H1 (cell line): ENCODE measurements at regions not wholly inside any gene's neighbourhood (a gene's known extent, or its start where the extent isn't known, plus 50 kb on each side); places are given as distances from the start of the nearest gene placed in this dataset.

Experiments
- CTCF ChIA-PET: fragments of 300-600 bp; sonication (Branson Sonifier 250); formaldehyde crosslinking; loops from one replicate; lab custom pipeline; 2021; ENCODE audit not compliant: partially characterized antibody; lab: Charles Lee
- POLR2A ChIA-PET: fragments of 300-600 bp; sonication (Branson Sonifier 250); formaldehyde crosslinking; loops from one replicate; lab custom pipeline; 2021; ENCODE audit warnings: inconsistent platforms; ENCODE audit not compliant: partially characterized antibody; lab: Charles Lee
- DNase-seq, 2 experiments: peaks; one replicate each; pipeline versions ENCODE4 v3.0.0 to v3.0.0-alpha.2; 2010 to 2022; ENCODE audit warnings: low spot score in 2 of 2, low read depth in 1 of 2, mixed read lengths in 1 of 2
- FAIRE-seq: peaks from 2 replicates; lab custom pipeline; 2011; peaks lifted over from hg19 to GRCh38; lab: Jason Lieb, UNC
- H2AFZ ChIP-seq: 2 replicates; pipeline ENCODE4 v1.8.1; 2012; ENCODE audit warnings: low read length, inconsistent platforms
- H2AK5ac ChIP-seq: 2 replicates; pipeline ENCODE4 v1.6.1; 2013; ENCODE audit warnings: low read depth, low read length
- H2BK120ac ChIP-seq: replicated peaks from 2 replicates; pipeline ENCODE3; 2013; ENCODE audit warnings: low read depth, low read length, inconsistent platforms
- H2BK12ac ChIP-seq: 2 replicates; pipeline ENCODE4 v1.6.1; 2013; ENCODE audit warnings: low read depth, low read length
- H2BK15ac ChIP-seq: 2 replicates; pipeline ENCODE4 v1.6.1; 2013; ENCODE audit warnings: low read length
- H2BK20ac ChIP-seq: 2 replicates; pipeline ENCODE4 v1.6.1; 2013; ENCODE audit warnings: low read length
- H2BK5ac ChIP-seq: 2 replicates; pipeline ENCODE4 v1.6.1; 2013; ENCODE audit warnings: low read depth, low read length
- H3K14ac ChIP-seq: 2 replicates; pipeline ENCODE4 v1.6.1; 2013; ENCODE audit warnings: inconsistent platforms; ENCODE audit not compliant: insufficient read length
- H3K18ac ChIP-seq: 2 replicates; pipeline ENCODE4 v1.6.1; 2013; ENCODE audit warnings: low read length; ENCODE audit errors: extremely low read depth
- H3K23ac ChIP-seq: 2 replicates; pipeline ENCODE4 v1.6.1; 2013; ENCODE audit warnings: inconsistent platforms; ENCODE audit not compliant: insufficient read length
- H3K23me2 ChIP-seq: 2 replicates; pipeline ENCODE4 v1.6.1; 2013; ENCODE audit warnings: low read depth, low read length
- H3K27ac ChIP-seq: 2 replicates; pipeline ENCODE4 v1.6.1; 2011; ENCODE audit warnings: low read depth, low read length, inconsistent platforms
- H3K27me3 ChIP-seq, 4 experiments: replicated peaks in 1 of 4; 1 replicate in 1 of 4; 2 replicates in 3 of 4; pipeline versions ENCODE4 v1.6.1 to v1.8.1; 2011 to 2013; ENCODE audit warnings: low read length in 3 of 4, mild to moderate bottlenecking in 3 of 4, inconsistent platforms in 2 of 4, mixed read lengths in 2 of 4, moderate library complexity in 1 of 4; ENCODE audit not compliant: control insufficient read depth in 3 of 4, insufficient read depth in 3 of 4; ENCODE audit errors: extremely low read depth in 1 of 4
- H3K36me3 ChIP-seq, 4 experiments: 2 replicates each; pipeline versions ENCODE4 v1.6.1 to v1.8.1; 2011 to 2013; ENCODE audit warnings: mild to moderate bottlenecking in 4 of 4, low read length in 3 of 4, moderate library complexity in 2 of 4, control low read depth in 1 of 4, inconsistent platforms in 1 of 4; ENCODE audit not compliant: insufficient read depth in 4 of 4, control insufficient read depth in 2 of 4
- H3K4ac ChIP-seq: replicated peaks from 2 replicates; pipeline ENCODE3; 2013; ENCODE audit warnings: low read length, low read depth, mixed read lengths, inconsistent platforms; ENCODE audit not compliant: insufficient read length
- H3K4me1 ChIP-seq, 4 experiments: replicated peaks in 1 of 4; 1 replicate in 1 of 4; 2 replicates in 3 of 4; pipeline versions ENCODE4 v1.6.1 to v1.8.1; 2011 to 2013; ENCODE audit warnings: low read length in 3 of 4, inconsistent platforms in 2 of 4, mixed read lengths in 1 of 4; ENCODE audit not compliant: insufficient read depth in 4 of 4, control insufficient read depth in 3 of 4
- H3K4me2 ChIP-seq, 2 experiments: 2 replicates each; pipeline versions ENCODE4 v1.6.1 to v1.8.1; 2011 to 2013; ENCODE audit warnings: low read depth in 2 of 2, low read length in 2 of 2, control low read depth in 1 of 2, inconsistent platforms in 1 of 2, mild to moderate bottlenecking in 1 of 2; ENCODE audit not compliant: insufficient read depth in 1 of 2
- H3K4me3 ChIP-seq, 4 experiments: fragments of 200-600, 300-600 bp in 1 of 4; sonication (generic), shearing (Covaris generic), sonication (Bioruptor Twin) in 1 of 4; 2 replicates each; pipeline versions ENCODE4 v1.5.1 to v1.8.1; 2011 to 2016; ENCODE audit warnings: low read length in 4 of 4, low read depth in 3 of 4, control low read depth in 2 of 4, inconsistent platforms in 2 of 4, mild to moderate bottlenecking in 2 of 4, mixed read lengths in 1 of 4, moderate library complexity in 1 of 4; ENCODE audit not compliant: insufficient read depth in 2 of 4; ENCODE audit errors: extremely low read depth in 1 of 4
- H3K56ac ChIP-seq: replicated peaks from 2 replicates; pipeline ENCODE3; 2013; ENCODE audit warnings: low read depth, mild to moderate bottlenecking, mixed read lengths, low read length, inconsistent platforms; ENCODE audit not compliant: insufficient read length
- H3K79me1 ChIP-seq: 2 replicates; pipeline ENCODE4 v1.6.1; 2013; ENCODE audit warnings: low read depth, low read length, control low read depth
- H3K79me2 ChIP-seq, 2 experiments: 2 replicates each; pipeline versions ENCODE4 v1.6.1 to v1.8.1; 2012 to 2013; ENCODE audit warnings: low read length in 2 of 2, mild to moderate bottlenecking in 2 of 2, inconsistent platforms in 1 of 2; ENCODE audit not compliant: insufficient read depth in 2 of 2, control insufficient read depth in 1 of 2
- H3K9ac ChIP-seq, 4 experiments: replicated peaks in 1 of 4; 1 replicate in 1 of 4; 2 replicates in 3 of 4; pipeline versions ENCODE4 v1.6.1 to v1.8.1; 2011 to 2013; ENCODE audit warnings: low read depth in 3 of 4, low read length in 3 of 4, control low read depth in 2 of 4, mild to moderate bottlenecking in 2 of 4, moderate library complexity in 2 of 4, inconsistent platforms in 1 of 4; ENCODE audit errors: extremely low read depth in 1 of 4
- H3K9me3 ChIP-seq, 2 experiments: 2 replicates each; pipeline versions ENCODE4 v1.6.1 to v1.8.1; 2012 to 2013; ENCODE audit warnings: mild to moderate bottlenecking in 2 of 2, moderate library complexity in 2 of 2, control low read depth in 1 of 2, inconsistent platforms in 1 of 2, low read depth in 1 of 2, low read length in 1 of 2, mixed read lengths in 1 of 2; ENCODE audit not compliant: insufficient read depth in 2 of 2
- H4K20me1 ChIP-seq, 2 experiments: replicated peaks in 1 of 2; 2 replicates each; pipeline versions ENCODE3 to v1.8.1; 2011 to 2013; ENCODE audit warnings: inconsistent platforms in 2 of 2, low read length in 2 of 2, mild to moderate bottlenecking in 1 of 2; ENCODE audit not compliant: insufficient read depth in 2 of 2, control insufficient read depth in 1 of 2
- H4K5ac ChIP-seq: 2 replicates; pipeline ENCODE4 v1.6.1; 2013; ENCODE audit warnings: low read length, low read depth, mixed read lengths, inconsistent platforms; ENCODE audit not compliant: insufficient read length
- H4K8ac ChIP-seq: 2 replicates; pipeline ENCODE4 v1.8.0; 2013; ENCODE audit warnings: mild to moderate bottlenecking, moderate library complexity, low read length, inconsistent platforms; ENCODE audit not compliant: insufficient read depth; ENCODE audit errors: extremely low read depth
- H4K91ac ChIP-seq: replicated peaks from 2 replicates; pipeline ENCODE3; 2013; ENCODE audit warnings: low read length, mixed read lengths, inconsistent platforms; ENCODE audit not compliant: insufficient read length
- ATF3 ChIP-seq: IDR thresholded peaks from 2 replicates; pipeline ENCODE4 v1.6.1; 2011; ENCODE audit warnings: low read depth, mild to moderate bottlenecking, low read length; ENCODE audit not compliant: insufficient read depth
- EZH2 ChIP-seq: fragments of 200-600 bp; sonication (generic); IDR thresholded peaks from 2 replicates; pipeline ENCODE4 v1.7.1; 2012; ENCODE audit warnings: low read depth, mild to moderate bottlenecking, moderate library complexity, low read length, inconsistent platforms; ENCODE audit not compliant: severe bottlenecking
- HDAC2 ChIP-seq, 2 experiments: fragments of 300-600 bp in 1 of 2; sonication (generic) in 1 of 2; IDR thresholded peaks; 2 replicates each; pipeline ENCODE4 v1.6.1; 2011 to 2012; ENCODE audit warnings: low read depth in 2 of 2, low read length in 2 of 2, mild to moderate bottlenecking in 2 of 2, moderate library complexity in 2 of 2, borderline replicate concordance in 1 of 2, inconsistent platforms in 1 of 2
- JUND ChIP-seq: IDR thresholded peaks from 2 replicates; pipeline ENCODE4 v1.6.1; 2011; ENCODE audit warnings: mild to moderate bottlenecking, improper control_type of control experiment, low read length
- KDM5A ChIP-seq: fragments of 200-600 bp; IDR thresholded peaks from 2 replicates; pipeline ENCODE4 v1.7.1; 2012; ENCODE audit warnings: mild to moderate bottlenecking, low read length, inconsistent platforms, mixed read lengths
- NRF1 ChIP-seq: IDR thresholded peaks from 2 replicates; pipeline ENCODE4 v1.6.1; 2011; ENCODE audit warnings: mild to moderate bottlenecking, low read depth, low read length, improper control_type of control experiment
- POLR2A ChIP-seq, 2 experiments: IDR thresholded peaks; 1 replicate in 1 of 2; 2 replicates in 1 of 2; pipeline ENCODE4 v1.6.1; 2011; ENCODE audit warnings: low read depth in 2 of 2, low read length in 2 of 2, mild to moderate bottlenecking in 2 of 2; ENCODE audit errors: control extremely low read depth in 1 of 2
- RBBP5 ChIP-seq: IDR thresholded peaks from 2 replicates; pipeline ENCODE4 v1.7.1; 2012; ENCODE audit warnings: low read depth, mild to moderate bottlenecking, inconsistent platforms, low read length, moderate library complexity, borderline replicate concordance
- RXRA ChIP-seq: IDR thresholded peaks from 2 replicates; pipeline ENCODE4 v1.6.1; 2011; ENCODE audit warnings: low read depth, mild to moderate bottlenecking, low read length, moderate library complexity; ENCODE audit not compliant: insufficient read depth
- SP1 ChIP-seq: IDR thresholded peaks from 2 replicates; pipeline ENCODE4 v1.6.1; 2011; ENCODE audit warnings: low read depth, low read length
- SP2 ChIP-seq: IDR thresholded peaks from 2 replicates; pipeline ENCODE4 v1.6.1; 2012; ENCODE audit warnings: mild to moderate bottlenecking, low read length, inconsistent platforms
- TAF1 ChIP-seq: IDR thresholded peaks from 2 replicates; pipeline ENCODE4 v1.6.1; 2011; ENCODE audit warnings: mild to moderate bottlenecking, low read depth, low read length
- TAF7 ChIP-seq: optimal IDR thresholded peaks from 2 replicates; pipeline ENCODE3; 2011; ENCODE audit warnings: low read depth, mild to moderate bottlenecking, inconsistent platforms, low read length, moderate library complexity, borderline replicate concordance
- WGBS, 2 experiments: shearing (Covaris generic) in 1 of 2; methylation state at CpG; one replicate each; pipeline versions ENCODE4 v1.1.6 to v1.1.7; 2013 to 2015; ENCODE audit warnings: low lambda C conversion rate in 2 of 2, mixed read lengths in 2 of 2, inconsistent platforms in 1 of 2, low coverage in 1 of 2, missing lambda C conversion rate in 1 of 2; ENCODE audit not compliant: insufficient replicate concordance in 2 of 2, insufficient coverage in 1 of 2, insufficient read length in 1 of 2; ENCODE audit errors: extremely low coverage in 1 of 2, missing lambda C conversion rate in 1 of 2; 5-methylcytosine and 5-hydroxymethylcytosine counted together

DNA sequence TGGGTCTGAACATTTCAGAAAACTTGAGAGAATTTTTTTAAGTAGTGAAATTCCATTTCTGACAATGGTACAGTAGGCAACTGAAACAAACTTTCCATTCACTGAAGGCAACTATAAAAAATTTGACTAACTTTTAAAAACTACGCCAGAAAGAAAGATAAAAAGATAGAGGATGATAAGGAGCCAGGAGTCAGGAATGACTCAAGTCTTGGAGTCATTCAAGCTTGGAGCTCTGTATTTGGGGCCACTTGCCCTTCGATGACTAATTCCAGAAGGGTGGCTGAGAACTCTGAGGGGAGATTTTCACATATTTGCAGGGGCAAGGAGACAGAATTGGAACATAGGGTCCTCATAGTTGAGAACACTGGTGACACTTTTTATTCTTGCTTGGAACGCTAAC, 1083.2 kb upstream of the CNTN5 start:
- 89% methylated on average over 3 of the region's 3 CpGs; no CpG with 5 or more reads in 1 of the 2 experiments for WGBS, 2 experiments
- no peak for FAIRE-seq
- no peak overlapping the region for H2BK120ac ChIP-seq

More for the DNA sequence above, 1083.2 kb upstream of the CNTN5 start:
- H2BK5ac ChIP-seq: no peak overlapping the region
- no peak overlapping the region for H3K14ac ChIP-seq
- H3K4me1 ChIP-seq: peaks cover 0 to 4% (median 0%) of the 10 kb centered on the region in 4 experiments; a peak in 2 of 7 replicates
- H3K4me3 ChIP-seq: no peak overlapping the region
- no peak overlapping the region for H2BK20ac ChIP-seq
- H2BK12ac ChIP-seq: no peak overlapping the region
- no peak for DNase-seq
- H3K79me2 ChIP-seq: no peaks in the 10 kb centered on the region
- H3K36me3 ChIP-seq: no peaks in the 10 kb centered on the region
- ChIA-PET CTCF (interaction anchor here (0.6 kb wide), 1 partner anchor 1079 kb away, joined by 3 read pairs; no protein-coding TSS in a partner anchor), POLR2A (no interaction called here)
- no peaks in the 10 kb centered on the region for H3K9me3 ChIP-seq
- no peaks in the 10 kb centered on the region for H4K20me1 ChIP-seq
- TF ChIP-seq JUND (no peak), SP2 (no peak), SP1 (no peak), RBBP5 (no peak), TAF1 (no peak), NRF1 (no peak), POLR2A (IDR thresholded peaks at IDR 0.05; ENCODE audit: control extremely low read depth in 1 of 2, low read depth in 2 of 2, low read length in 2 of 2) (no peak), HDAC2 (IDR thresholded peaks at IDR 0.05; ENCODE audit: borderline replicate concordance in 1 of 2, low read depth in 2 of 2, low read length in 2 of 2) (no peak), ATF3 (no peak), EZH2 (no peak), KDM5A (no peak), TAF7 (no peak), RXRA (no peak)
- no peak overlapping the region for H3K4ac ChIP-seq
- no peak overlapping the region for H3K56ac ChIP-seq
- H3K27ac ChIP-seq: no peak overlapping the region
- no peak overlapping the region for H4K8ac ChIP-seq
- H3K9ac ChIP-seq: no peak overlapping the region
- H3K23me2 ChIP-seq: no peaks in the 10 kb centered on the region
- no peak overlapping the region for H3K23ac ChIP-seq
- no peak overlapping the region for H2AK5ac ChIP-seq
- no peak overlapping the region for H2AFZ ChIP-seq
- H3K79me1 ChIP-seq: no peaks in the 10 kb centered on the region
- no peak overlapping the region for H3K18ac ChIP-seq
- H3K27me3 ChIP-seq: no peaks in the 10 kb centered on the region
- no peak overlapping the region for H3K4me2 ChIP-seq
- H2BK15ac ChIP-seq: no peak overlapping the region
- H4K5ac ChIP-seq: no peak overlapping the region
- H4K91ac ChIP-seq: no peak overlapping the region
